ENCODE measurements at regions not wholly inside any gene's neighbourhood (a gene's known extent, or its start where the extent isn't known, plus 50 kb on each side); places are given as distances from the start of the nearest gene placed in this dataset.

DNA sequence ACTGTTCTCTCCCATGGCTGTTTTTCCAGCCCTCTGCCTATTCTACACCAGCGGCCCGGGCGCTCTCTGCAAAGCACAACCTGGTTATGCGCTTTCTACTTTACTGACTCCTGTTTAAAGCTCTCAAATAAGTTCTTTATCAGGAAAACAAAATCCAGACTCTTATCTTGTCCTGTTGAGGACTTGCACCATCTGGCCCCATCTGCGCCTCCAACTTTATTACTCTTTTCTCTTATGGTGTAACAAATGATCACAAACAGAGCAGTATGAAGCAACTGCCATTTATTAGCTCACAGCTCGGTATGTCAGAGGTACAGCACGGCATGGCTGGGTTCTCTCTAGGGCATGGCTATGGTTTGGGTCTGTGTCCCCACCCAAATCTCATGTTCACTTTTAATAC, 236.5 kb upstream of the NT5C1B start:
- DNase-seq: no peak

DNA sequence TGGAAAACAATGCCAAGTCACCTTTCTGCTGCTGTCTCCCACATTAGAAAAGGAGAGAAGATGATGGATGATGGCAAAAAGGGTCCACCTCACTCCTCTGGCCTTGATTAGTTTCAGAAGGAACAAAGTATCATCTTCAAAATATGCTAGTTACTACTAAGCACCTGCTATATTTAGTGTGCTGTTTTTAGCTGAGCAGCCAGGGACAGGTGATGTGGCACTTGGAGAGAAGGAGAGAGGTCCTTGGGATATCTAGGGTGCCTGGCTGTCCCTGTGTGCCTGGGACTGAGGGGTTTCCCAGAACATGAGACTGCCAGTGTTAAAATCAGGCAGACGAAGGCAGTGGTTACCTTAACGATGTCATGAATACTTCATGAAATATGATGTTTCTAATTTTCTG, 235.5 kb upstream of the NT5C1B start:
- DNase-seq: no peak

DNA sequence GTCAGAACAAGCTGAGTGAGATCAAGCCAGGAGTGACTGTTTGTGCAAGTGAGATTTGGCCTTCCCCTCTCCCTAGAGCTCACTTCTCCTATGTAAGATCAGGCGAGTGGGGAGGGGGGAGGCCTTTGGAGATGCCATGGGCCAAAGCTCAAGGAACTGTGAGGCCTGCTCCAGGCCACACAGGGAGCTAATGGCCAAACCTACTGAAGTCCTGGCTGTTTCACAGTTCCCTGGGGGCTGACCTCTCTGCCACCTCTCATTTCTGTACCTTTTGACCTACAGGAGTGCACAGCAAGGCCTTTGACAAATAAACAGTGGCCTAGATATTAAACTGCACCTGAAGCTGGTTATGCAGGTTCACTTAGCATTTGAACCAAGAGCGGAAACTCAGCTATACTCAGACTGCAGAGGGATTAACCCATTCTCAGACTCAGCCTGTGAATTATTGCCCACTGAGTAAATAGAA, 235.0 kb upstream of the NT5C1B start:
- DNase-seq: no peak

DNA sequence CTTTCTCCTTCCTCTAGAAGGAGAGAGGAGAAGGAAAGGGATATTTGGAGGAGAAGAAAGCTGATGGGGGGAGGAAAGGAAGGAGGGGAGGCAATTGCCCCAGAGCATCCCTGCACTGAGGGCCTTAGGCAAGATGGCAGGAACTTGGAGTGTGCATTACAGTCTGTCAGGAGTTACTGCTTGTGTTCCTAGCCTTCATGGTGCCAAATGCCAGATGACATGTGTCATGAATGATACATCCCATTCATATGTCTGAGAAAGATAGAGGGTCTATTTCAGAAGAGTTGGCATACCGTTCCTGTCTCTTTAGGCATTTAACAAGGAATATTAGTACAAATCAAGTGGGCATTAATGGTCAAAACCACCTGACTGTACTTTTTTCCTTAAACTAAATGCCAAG, 232.1 kb upstream of the NT5C1B start:
- no peak for DNase-seq

DNA sequence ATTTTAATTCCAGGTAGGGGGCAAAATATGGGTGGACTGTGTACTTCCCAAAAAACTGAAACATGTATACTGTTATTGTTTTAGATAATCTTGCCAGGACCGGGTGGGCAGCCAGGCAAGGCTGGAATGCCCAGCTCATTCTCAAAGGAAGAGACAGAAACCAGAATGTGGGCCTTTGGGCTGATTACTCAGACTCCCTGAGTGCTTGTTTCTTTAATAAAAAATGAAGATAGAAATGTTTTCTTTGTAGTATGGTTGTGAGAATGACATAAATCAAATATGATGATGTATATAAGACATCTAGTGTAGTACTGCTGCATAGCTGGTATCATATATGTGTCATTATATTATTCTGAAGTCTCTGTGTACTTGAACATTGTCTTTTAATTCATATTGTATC, 231.6 kb upstream of the NT5C1B start:
- DNase-seq: no peak

DNA sequence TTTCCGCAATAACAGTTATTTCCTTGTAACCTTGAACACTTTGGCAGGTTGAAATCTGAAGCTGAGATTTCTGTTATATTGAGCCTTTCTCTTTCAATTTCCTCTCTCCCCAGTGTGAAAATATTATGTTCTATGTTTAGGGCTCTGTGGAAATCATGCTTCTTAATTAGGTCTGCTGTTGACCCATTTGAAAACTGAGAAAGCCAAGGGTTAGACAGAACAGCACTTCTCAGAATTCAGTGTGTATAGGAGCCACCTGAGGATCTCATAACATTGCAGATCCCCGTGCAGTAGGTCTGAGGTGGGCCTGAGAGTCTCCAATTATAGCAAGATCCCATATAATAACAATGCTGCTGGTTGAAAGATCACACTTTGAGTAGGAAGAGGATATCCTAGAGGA, 230.2 kb upstream of the NT5C1B start:
- no peak for DNase-seq

DNA sequence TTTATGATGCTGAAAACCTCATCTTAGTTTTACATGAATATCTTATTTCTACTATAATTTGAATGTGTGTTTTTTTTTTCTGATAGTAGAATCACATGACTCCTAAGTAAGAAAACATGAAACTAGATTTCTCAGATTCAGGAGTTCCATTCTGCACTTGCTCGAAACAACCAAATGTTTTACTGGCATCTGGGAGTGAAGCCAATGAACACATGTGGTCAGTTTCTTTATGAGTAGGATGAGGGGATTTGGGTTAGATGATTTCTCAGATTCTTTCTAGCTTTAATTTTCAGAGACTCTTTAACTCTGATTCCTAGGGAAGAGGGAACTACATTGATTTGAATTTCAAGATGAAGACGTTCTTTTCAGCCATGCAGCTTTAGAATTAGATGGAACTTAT, 225.0 kb upstream of the NT5C1B start:
- no peak for DNase-seq

DNA sequence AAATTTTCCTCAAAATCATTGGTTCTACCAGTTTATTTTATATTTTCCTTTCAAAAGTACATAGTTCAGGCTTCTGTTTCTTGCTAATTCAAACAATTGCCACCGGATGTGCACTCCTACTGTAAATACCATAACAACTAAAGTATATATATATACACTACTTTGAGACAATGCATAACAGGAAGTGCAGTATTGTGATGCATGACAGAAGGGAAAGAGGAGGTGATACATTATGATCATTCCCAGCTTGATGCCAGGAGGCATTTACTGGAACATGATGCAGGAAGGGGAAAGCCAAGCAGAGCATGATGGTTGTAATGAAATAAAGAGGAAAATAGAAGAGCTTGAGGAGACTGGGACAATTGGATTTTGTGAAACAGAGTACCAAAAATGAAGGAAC, 215.2 kb upstream of the NT5C1B start:
- DNase-seq: no peak

DNA sequence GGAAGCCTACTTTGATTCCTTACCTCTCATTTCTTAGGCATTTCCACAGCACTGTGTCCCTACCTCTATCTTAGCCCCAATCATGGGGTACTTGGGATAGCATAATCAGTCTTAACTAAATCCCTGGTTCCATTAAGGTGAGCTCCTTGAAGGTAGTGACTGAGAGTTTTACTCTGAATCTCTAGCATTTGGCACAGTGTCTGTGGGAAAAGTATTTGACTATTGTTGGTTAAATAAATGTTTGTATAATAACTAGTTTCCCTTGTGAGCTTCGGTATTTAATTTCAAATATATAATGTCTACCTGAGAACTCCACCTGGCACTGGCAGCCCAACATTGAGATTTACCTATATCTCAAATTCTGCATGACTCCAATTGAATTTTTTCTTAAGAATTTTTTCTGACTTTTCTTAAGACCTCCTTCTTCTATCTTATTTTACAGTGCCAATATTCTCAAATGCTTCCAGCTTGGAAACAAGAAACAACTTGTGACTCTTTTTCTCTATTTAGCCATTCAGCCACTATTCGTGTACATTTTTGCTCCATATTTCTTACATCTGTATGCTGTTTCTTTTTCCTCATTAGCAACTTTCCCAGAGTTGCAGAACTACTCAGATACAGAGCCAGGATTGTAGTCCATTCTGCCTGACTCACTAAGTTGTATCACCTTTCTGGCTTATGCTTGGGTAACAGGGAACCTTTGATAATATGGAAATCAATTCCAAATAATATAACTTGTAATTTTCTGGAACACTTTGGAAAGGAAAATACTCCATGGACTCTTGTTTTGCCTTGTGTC, 214.0 kb upstream of the NT5C1B start:
- no peak for DNase-seq

DNA sequence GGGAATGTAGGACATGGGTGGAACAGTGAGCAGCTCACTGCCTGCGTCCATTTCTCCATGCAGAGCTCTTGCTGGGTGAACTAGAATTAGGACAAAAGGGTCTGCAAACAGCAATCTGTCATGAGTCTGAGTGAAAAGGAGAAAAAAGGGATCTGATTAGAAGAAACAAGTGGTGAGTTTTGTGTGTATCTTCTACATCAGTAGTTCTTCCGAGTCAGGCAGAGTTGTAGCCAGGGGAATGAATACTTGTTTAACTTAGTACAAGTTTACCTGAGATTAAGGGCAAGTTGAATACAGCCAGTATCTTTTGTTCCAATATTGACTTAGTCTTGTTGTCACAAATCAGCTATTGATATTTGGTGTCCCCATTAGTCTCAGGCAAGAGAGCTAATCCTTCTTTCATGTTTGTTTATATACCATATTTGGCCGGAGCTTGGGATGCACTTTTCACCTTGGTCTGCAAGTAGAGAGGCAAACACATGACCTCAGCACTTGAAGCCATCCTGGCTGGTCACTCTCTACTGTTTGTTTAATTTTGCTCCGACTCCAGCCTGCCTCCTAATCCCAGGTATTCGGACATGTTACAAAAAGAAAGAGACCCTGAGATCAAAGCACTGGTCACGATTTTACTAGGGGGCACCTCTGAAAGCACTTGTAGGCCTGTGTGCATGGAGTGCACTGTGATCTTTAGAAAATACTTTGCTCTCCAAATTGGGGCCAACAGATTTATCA, 211.0 kb upstream of the NT5C1B start:
- no peak for DNase-seq

DNA sequence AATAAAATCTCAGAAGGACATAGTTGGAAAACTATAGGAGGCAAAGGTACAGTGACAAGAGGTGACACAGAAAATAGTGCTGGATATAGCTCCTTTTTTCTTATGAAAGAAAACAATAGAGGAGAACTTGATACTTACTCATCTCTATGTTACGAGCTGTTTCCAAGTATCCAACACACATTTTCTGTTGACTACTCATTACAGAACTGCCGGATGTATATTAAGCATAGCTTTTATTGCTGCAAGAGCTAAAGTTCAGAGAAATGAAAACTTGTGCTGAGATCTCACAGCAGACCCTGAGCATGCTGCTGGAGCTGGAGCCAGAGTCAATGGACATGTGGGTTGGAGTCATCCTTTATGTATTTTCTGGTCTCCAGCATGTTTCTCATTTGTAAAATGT, 210.0 kb upstream of the NT5C1B start:
- no peak for DNase-seq

DNA sequence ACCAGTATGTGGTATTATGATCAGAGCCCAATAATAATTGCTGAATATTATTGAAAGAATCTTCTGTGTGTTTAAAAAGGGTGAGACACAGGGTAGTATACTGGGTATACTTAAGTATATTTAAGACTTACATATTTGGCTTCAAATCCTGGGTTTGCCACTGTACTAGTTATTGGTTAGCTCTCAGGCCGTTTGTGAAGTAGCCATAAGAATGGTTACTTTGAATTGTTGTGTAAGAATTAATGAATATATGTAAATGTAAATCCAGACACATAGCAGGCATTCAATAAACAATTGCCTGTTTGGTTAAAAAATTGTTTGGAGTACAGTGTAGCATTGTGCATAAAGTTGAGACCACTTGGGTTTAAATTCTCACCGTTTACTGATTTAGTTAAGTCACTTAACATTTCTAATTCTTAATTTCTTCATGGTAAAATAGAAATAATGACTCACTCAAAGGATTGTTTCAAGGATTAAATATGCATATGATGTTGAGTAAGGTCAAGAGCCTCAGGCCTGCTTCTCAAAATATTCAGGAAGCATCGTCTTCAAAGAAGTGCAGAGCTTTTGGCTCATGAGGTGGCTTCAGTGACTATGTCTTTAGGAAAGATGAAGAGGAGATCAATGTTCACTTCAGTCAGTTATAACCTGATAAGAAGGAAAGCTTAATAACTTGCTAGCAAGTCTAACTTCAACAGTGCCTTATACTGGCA, 207.9 kb upstream of the NT5C1B start:
- no peak for DNase-seq

DNA sequence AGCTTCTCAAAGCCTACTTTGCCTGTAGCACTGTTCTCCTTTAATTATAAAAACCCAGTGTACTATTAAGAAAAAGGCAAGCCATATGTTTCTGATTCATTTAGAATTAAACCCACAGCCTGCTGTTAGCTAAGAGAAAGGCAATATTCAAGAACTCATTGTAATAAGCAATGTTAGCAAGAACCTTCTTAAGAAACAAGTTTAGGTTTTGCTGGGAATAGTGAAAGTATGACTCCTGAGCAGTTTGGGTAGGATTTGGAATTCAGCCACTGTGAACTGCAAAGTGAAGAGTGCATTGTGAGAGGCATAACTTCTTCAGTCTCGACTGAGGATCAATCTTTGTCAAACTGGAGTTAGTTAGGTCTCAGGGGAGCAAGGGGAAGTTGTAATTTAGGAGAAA, 206.5 kb upstream of the NT5C1B start:
- DNase-seq: no peak

DNA sequence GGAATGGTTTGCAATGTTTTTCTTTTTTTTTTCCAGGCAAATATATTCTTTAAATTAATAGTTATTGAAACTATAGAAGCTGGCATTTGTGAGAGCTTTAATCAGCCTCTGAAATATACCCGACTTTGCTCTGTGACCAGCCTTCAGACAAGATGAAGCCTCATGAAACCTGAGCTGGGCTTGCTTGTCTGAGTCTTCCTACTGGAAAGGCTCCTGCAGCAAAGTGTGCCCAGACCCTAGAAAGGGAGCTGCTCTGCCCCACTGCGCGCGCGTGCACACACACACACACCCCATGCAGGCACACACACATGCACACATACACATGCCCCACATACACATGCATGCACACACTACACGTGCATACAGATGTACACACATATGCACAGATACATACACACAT, 203.3 kb upstream of the NT5C1B start:
- DNase-seq: no peak

DNA sequence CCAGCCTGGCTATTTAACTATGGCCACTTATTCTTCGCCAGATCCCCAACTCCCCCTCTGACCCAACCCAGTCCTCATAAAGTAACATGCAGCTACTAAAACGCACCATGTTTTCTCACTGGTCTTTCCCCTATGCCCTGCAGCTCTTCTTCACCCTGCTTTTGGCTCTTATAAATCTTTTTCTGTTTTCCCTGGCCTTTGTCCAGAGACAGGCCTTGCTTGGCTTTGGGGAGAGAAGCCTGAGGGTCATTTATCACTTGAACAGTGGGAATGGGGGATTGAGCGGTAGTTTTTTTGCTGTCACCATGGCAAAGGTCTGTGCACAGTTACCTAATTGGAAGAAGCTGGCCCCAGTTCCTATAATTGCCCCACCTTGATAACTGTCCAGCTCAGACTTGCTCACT, 202.9 kb upstream of the NT5C1B start:
- peak in 2 of 14 donors; percentile 23 to 26 for DNase-seq

DNA sequence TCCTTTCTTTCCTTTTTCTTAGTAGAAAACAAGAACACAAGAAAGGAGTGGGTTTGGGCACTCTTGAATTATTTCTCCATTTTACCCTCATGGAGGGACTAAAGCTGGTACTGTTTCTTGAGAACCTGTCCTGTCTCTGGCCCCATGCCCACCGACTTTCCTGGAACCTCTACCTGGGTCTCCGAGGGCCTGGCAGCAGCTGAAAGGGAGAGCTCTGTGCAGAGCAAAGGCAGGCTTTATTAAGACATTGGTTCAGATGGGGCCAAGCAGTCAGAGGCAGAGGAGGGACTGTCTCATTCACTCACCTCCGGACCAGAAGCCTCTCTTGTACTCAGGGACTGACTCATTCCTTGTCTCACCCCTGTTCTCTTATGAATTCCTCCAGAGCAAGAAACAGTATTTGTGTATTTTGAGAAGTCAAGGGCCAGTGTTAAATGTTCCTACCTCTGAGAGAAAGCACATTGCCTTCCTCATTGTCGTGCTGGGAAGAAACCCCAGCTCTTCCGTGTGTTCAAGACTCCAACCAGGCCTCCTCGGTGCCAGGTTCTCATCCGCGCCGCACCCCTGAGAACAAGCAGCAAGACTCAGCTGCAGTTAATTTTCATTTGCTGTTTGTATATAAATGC, 201.9 kb upstream of the NT5C1B start:
- DNase-seq: peak in 2 of 14 donors; percentile 16 to 39

DNA sequence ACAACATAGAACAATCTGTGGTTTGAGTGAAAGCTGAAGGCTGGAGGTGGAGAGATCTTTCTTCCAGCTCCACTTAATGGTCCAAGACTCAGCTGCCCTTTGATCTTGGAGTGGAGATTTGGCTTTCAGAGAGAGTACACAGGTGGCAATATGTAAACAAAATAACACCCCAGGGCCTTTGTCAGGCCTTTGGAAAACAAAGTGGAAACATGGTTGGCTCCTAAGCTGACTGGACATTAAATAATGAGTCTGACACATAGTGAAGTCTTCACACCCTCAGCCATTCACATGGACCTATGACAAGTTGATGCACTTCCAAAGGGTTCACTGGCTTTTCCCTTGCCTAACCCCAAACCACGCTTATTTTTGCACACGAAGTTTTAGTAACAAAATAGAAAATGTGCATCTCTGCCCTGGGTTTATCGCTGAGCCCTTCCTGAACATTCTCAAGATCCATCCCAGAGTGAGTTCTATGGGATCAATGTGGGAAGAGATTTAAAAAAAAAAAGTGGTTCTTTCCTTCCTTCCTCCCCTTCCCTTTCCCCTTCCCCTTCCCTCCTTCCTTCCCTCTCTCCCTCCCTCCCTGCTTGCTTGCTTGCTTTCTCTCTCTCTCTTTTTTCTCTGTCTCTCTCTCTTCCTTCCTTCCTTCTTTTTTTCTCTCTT, 201.3 kb upstream of the NT5C1B start:
- no peak for DNase-seq

DNA sequence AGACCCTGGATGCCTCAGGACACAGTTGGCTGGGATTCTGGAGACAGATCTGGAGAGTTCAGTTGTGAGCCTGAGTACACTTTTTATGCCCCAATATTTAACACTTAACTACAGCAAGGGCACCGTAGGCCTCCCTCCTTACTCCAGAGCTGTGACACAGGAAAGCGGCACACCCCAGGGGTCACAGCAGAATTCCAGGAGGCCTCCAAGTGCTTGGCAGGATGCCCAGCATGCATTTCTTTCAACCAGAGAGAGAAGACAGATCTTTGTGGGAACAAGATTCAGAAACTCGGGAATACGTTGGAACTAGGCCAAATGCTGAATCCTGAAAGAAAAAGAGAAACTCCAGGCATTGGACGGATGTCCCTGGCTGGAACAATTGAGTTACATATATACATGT, 199.2 kb upstream of the NT5C1B start:
- DNase-seq: peak in 1 of 14 donors; percentile 15

DNA sequence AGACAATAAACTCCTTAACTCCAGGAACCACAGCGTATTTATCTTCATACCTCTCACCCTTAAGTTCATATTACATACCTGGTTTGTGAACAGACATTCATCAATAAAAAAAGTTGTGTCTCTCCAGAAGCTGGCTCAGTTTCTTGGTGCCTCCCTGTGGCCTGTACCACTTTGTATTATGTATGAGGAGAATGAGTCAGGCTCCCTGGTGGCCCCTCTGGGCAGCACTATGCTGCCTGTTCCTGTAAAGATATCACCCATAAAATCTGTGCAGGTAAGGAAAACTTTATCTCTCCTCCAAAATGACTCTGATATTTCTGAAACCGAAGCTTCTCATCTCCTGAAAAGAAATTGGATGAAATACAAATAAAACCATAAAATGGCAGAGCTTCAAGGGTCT, 198.4 kb upstream of the NT5C1B start:
- DNase-seq: no peak

DNA sequence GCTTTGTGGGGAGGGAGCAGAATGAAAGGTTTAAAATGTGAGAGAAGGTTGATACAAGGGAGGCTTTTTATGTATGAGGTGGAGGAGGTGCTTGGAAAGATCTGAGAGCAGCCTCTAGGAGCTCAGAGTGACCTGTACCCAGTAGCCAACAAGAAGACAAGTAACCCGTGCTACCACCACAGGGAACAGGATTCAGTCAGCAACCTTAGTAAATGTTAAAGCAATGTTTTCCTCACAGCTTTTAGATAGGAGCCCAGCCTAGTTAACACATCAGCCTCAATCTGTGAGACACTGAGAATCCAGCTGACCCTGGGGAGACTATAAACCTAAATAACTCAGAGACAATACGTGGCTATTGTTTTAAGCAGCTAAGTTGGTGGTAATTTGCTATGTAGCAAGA, 194.9 kb upstream of the NT5C1B start:
- DNase-seq: no peak

DNA sequence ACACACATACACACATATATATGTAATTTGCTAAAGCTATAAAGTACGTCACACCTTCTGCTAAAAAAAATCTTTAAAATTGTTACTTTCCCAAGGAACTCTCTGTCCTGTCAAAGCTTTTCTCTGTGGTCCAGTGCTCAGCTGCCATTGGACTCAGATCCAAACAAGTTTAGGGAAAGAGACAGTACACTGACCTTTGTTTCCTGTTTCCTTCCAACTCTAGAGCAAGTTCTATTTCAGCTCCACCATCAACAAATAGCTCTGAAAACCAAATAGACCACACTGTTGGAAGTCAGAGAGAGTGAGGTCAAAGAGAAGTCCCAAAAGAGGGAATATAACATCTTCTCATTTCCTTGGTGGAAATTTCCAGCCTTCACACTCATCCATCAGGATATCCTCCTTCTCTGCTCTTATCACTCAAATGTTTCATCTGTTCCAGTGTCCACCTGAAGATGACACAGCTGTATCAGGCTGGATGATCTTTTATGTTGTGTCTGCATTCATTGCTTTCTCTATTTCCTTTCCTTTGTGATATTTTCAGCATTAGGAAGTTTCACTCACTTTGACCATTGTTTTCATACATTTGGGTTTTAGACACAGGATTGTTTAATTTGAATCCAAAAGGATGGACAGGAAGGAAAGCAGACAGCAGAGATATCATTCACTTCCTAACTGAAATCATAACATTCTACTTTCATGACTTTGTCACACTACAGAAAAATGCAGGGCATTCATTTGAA, 192.3 kb upstream of the NT5C1B start:
- DNase-seq: no peak

All from C1 segment of cervical spinal cord (tissue), 14 donors.